GM10266 (cell line): ENCODE measurements at regions not wholly inside any gene's neighbourhood (a gene's known extent, or its start where the extent isn't known, plus 50 kb on each side); places are given as distances from the start of the nearest gene placed in this dataset.

Source experiments
- DNase-seq: peaks from one replicate; pipeline ENCODE4 v3.0.0; 2012; ENCODE audit errors: extremely low spot score
- CTCF ChIP-seq: IDR thresholded peaks from 2 replicates; pipeline ENCODE4 v1.5.1; 2012; ENCODE audit warnings: mild to moderate bottlenecking, low read depth; ENCODE audit not compliant: control insufficient read depth, insufficient read depth; ENCODE audit errors: missing control alignments

- DNase-seq, result no peak
- no peak for TF ChIP-seq CTCF
These were observed 322.6 kb upstream of the ACTBL2 start for GRCh38 chr5:57805170-57805569.

- no peak for DNase-seq
- TF ChIP-seq CTCF, result no peak
These were observed 321.9 kb upstream of the ACTBL2 start for GRCh38 chr5:57804505-57804904.

- TF ChIP-seq CTCF, result no peak
- DNase-seq, result no peak
These were observed 321.4 kb upstream of the ACTBL2 start for GRCh38 chr5:57804007-57804444.

GRCh38 chr5:57802131-57802530, 319.5 kb upstream of the ACTBL2 start:
- TF ChIP-seq CTCF, result no peak
- DNase-seq, result no peak

GRCh38 chr5:57795203-57795602, 312.6 kb upstream of the ACTBL2 start:
- no peak for DNase-seq
- TF ChIP-seq CTCF, result no peak

GRCh38 chr5:57791875-57792274, 309.3 kb upstream of the ACTBL2 start:
- no peak for DNase-seq
- TF ChIP-seq CTCF, result no peak

GRCh38 chr5:57785946-57786345, 303.3 kb upstream of the ACTBL2 start:
- TF ChIP-seq CTCF, result no peak
- no peak for DNase-seq

GRCh38 chr5:57784121-57784520, 301.5 kb upstream of the ACTBL2 start:
- no peak for TF ChIP-seq CTCF
- DNase-seq, result no peak
